ENCODE measurements at regions not wholly inside any gene's neighbourhood (a gene's known extent, or its start where the extent isn't known, plus 50 kb on each side); places are given as distances from the start of the nearest gene placed in this dataset.

DNA sequence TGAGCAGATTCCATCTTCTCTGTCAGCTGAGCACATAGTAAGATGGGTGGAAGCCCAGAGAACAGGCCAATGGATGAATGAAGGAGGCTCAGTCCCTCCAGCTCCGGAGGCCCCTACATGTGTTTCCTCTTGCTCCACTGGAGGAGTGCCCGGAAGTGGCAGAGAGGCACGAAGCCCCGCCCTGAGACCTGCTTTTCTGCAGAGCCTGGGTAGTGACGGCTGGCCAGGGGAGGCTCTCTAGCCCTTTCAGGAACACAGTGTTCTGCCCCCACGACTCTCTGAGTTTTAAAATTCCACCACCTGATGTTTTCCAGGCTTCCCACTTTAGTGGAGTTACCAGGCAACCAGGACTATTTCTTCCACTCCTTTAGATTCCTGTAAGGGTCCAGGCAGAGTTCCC, 149.4 kb upstream of the SLC6A11 start:
- TF ChIP-seq EZH2 (IDR thresholded peaks at IDR 0.05) (no peak), CTCF (IDR thresholded peaks at IDR 0.05 in 2 of 3, conservative IDR thresholded peaks at IDR 0.05 in 1 of 3; ENCODE audit: borderline replicate concordance in 1 of 3, insufficient read depth in 1 of 3, low read depth in 2 of 3, low read length in 2 of 3) (no peak), POLR2A (IDR thresholded peaks at IDR 0.05; ENCODE audit: borderline replicate concordance, extremely low read depth, insufficient read depth, insufficient read length) (no peak)

All from HCT116 (cell line).